ENCODE measurements at regions not wholly inside any gene's neighbourhood (a gene's known extent, or its start where the extent isn't known, plus 50 kb on each side); places are given as distances from the start of the nearest gene placed in this dataset.

- H3K4me3 ChIP-seq: no peak overlapping the region
- H3K4me1 ChIP-seq: no peaks in the 10 kb centered on the region
- no peak overlapping the region for H3K27ac ChIP-seq
- no peaks in the 10 kb centered on the region for H3K27me3 ChIP-seq
- TF ChIP-seq POLR2AphosphoS5 (IDR thresholded peaks at IDR 0.05) (no peak), CTCF (IDR thresholded peaks at IDR 0.05) (no peak), EP300 (IDR thresholded peaks at IDR 0.05; ENCODE audit: low read depth) (no peak), POLR2A (IDR thresholded peaks at IDR 0.05) (no peak)
- in situ Hi-C loops (cut with MboI; ENCODE audit: low pct_ligation_motif_present in 1 of 4, low pct_unique_long_range_greater_than_20kb in 1 of 4, low sequenced_read_pairs in 3 of 4) (no loop called here), intact Hi-C loops (cut with DNase I; ENCODE audit: low total_unique reads) (no loop called here)
- DNase-seq: no peak
- 79% methylated on average over 8 of the region's 8 CpGs; no CpG with 5 or more reads in 1 of the 2 donors for WGBS, 2 donors (ENCODE audit: low coverage in 1 of 2)
- H3K36me3 ChIP-seq: no peaks in the 10 kb centered on the region
- no peaks in the 10 kb centered on the region for H3K9me3 ChIP-seq
Measured at GRCh38 chr10:130498934-130499333, 362.7 kb downstream of the GLRX3 start.

GRCh38 chr10:130499541-130499940 is 363.4 kb downstream of the GLRX3 start:
- Histone ChIP-seq H3K4me1 (no peaks in the 10 kb centered on the region), H3K27ac (no peak overlapping the region), H3K27me3 (no peaks in the 10 kb centered on the region), H3K36me3 (no peaks in the 10 kb centered on the region), H3K4me3 (no peak overlapping the region), H3K9me3 (no peaks in the 10 kb centered on the region)
- in situ Hi-C loops (cut with MboI; ENCODE audit: low pct_ligation_motif_present in 1 of 4, low pct_unique_long_range_greater_than_20kb in 1 of 4, low sequenced_read_pairs in 3 of 4): no loop called here
- no peak for DNase-seq
- intact Hi-C loops (cut with DNase I; ENCODE audit: low total_unique reads): no loop called here
- TF ChIP-seq EP300 (IDR thresholded peaks at IDR 0.05; ENCODE audit: low read depth) (no peak), CTCF (IDR thresholded peaks at IDR 0.05) (no peak), POLR2AphosphoS5 (IDR thresholded peaks at IDR 0.05) (no peak), POLR2A (IDR thresholded peaks at IDR 0.05) (no peak)

GRCh38 chr10:130500261-130501000 is 364.2 kb downstream of the GLRX3 start:
- TF ChIP-seq POLR2A (IDR thresholded peaks at IDR 0.05) (no peak), POLR2AphosphoS5 (IDR thresholded peaks at IDR 0.05) (no peak), CTCF (IDR thresholded peaks at IDR 0.05) (no peak), EP300 (IDR thresholded peaks at IDR 0.05; ENCODE audit: low read depth) (no peak)
- Histone ChIP-seq H3K27me3 (no peaks in the 10 kb centered on the region), H3K4me1 (no peaks in the 10 kb centered on the region), H3K36me3 (no peaks in the 10 kb centered on the region), H3K9me3 (no peaks in the 10 kb centered on the region), H3K4me3 (no peak overlapping the region), H3K27ac (no peak overlapping the region)
- WGBS, 2 donors (ENCODE audit: low coverage in 1 of 2): 79% methylated on average over 10 of the region's 10 CpGs; no CpG with 5 or more reads in 1 of the 2 donors
- in situ Hi-C loops (cut with MboI; ENCODE audit: low pct_ligation_motif_present in 1 of 4, low pct_unique_long_range_greater_than_20kb in 1 of 4, low sequenced_read_pairs in 3 of 4): no loop called here
- DNase-seq: no peak
- intact Hi-C loops (cut with DNase I; ENCODE audit: low total_unique reads): no loop called here

GRCh38 chr10:130507461-130507860 is 371.3 kb downstream of the GLRX3 start:
- Histone ChIP-seq H3K36me3 (no peaks in the 10 kb centered on the region), H3K27me3 (no peaks in the 10 kb centered on the region), H3K4me1 (no peaks in the 10 kb centered on the region), H3K4me3 (no peak overlapping the region), H3K9me3 (no peaks in the 10 kb centered on the region), H3K27ac (no peak overlapping the region)
- TF ChIP-seq EP300 (IDR thresholded peaks at IDR 0.05; ENCODE audit: low read depth) (no peak), POLR2A (IDR thresholded peaks at IDR 0.05) (no peak), POLR2AphosphoS5 (IDR thresholded peaks at IDR 0.05) (no peak), CTCF (IDR thresholded peaks at IDR 0.05) (no peak)
- in situ Hi-C loops (cut with MboI; ENCODE audit: low pct_ligation_motif_present in 1 of 4, low pct_unique_long_range_greater_than_20kb in 1 of 4, low sequenced_read_pairs in 3 of 4) (no loop called here), intact Hi-C loops (cut with DNase I; ENCODE audit: low total_unique reads) (no loop called here)
- WGBS, 2 donors (ENCODE audit: low coverage in 1 of 2): 78% methylated on average over 5 of the region's 5 CpGs; no CpG with 5 or more reads in 1 of the 2 donors
- DNase-seq: no peak
